GM12878 (cell line): ENCODE measurements at regions not wholly inside any gene's neighbourhood (a gene's known extent, or its start where the extent isn't known, plus 50 kb on each side); places are given as distances from the start of the nearest gene placed in this dataset.

ENCODE experiments used
- ATAC-seq: fragments of 200-7000 bp; cut with Tn5 transposase; 3 replicates; pipeline ENCODE4 v1.9.1; 2020; ENCODE audit warnings: mild to moderate bottlenecking, moderate library complexity
- BruUV-seq: library from RNA; stranded (reverse); fragments of 400-500 nt; replicated peaks from 2 replicates; lab custom pipeline; 2021; lab: Mats Ljungman, UMichigan
- CTCF ChIA-PET: fragments of 300-600 bp; sonication (Branson Sonifier 250); formaldehyde crosslinking; extraction: SDS; loops from one replicate; lab custom pipeline; 2021; ENCODE audit warnings: inconsistent platforms; lab: Yijun Ruan, JAX
- POLR2A ChIA-PET: fragments of 350-600 bp; formaldehyde crosslinking; extraction: SDS; loops from one replicate; lab custom pipeline; 2021; ENCODE audit warnings: inconsistent platforms; lab: Charles Lee
- RAD21 ChIA-PET: fragments of 300-600 bp; sonication (Branson Sonifier 250); formaldehyde crosslinking; loops from one replicate; lab custom pipeline; 2023; ENCODE audit warnings: antibody characterized with exemption; ENCODE audit not compliant: unreplicated experiment; lab: Charles Lee
- SMC1A ChIA-PET: fragments of 300-600 bp; sonication (Branson Sonifier 250); formaldehyde crosslinking; loops from one replicate; lab custom pipeline; 2023; ENCODE audit not compliant: unreplicated experiment, uncharacterized antibody; lab: Charles Lee
- DNase-seq: peaks from one replicate; pipeline ENCODE4 v3.0.0-alpha.2; 2011; ENCODE audit warnings: low read depth, low spot score
- FAIRE-seq: peaks from 3 replicates; lab custom pipeline; 2011; peaks lifted over from hg19 to GRCh38; lab: Jason Lieb, UNC
- H2AFZ ChIP-seq: 2 replicates; pipeline ENCODE4 v1.6.0; 2011; ENCODE audit warnings: low read depth, low read length, control low read depth; ENCODE audit not compliant: control insufficient read depth
- H3K27ac ChIP-seq: 2 replicates; pipeline ENCODE4 v1.5.1; 2011; ENCODE audit warnings: control low read depth; ENCODE audit not compliant: control insufficient read depth, insufficient read depth
- H3K27me3 ChIP-seq, 2 experiments: replicated peaks in 1 of 2; 2 replicates each; pipeline versions ENCODE4 v1.6.0 to v1.6.1; 2011; ENCODE audit warnings: low read length in 1 of 2; ENCODE audit not compliant: control insufficient read depth in 2 of 2, insufficient read depth in 2 of 2
- H3K36me3 ChIP-seq, 2 experiments: 2 replicates each; pipeline ENCODE4 v1.5.1; 2011; ENCODE audit warnings: low read length in 1 of 2; ENCODE audit not compliant: control insufficient read depth in 2 of 2, insufficient read depth in 2 of 2
- H3K4me1 ChIP-seq: 2 replicates; pipeline ENCODE4 v1.6.1; 2011; ENCODE audit warnings: mild to moderate bottlenecking, low read length, moderate library complexity, mixed read lengths; ENCODE audit not compliant: control insufficient read depth, insufficient read depth
- H3K4me2 ChIP-seq: 2 replicates; pipeline ENCODE4 v1.6.0; 2011; ENCODE audit warnings: control low read depth; ENCODE audit not compliant: control insufficient read depth, insufficient read depth
- H3K4me3 ChIP-seq: fragments of 200-600 bp; sonication (generic); 2 replicates; pipeline ENCODE4 v1.5.1; 2016
- H3K79me2 ChIP-seq: 2 replicates; pipeline ENCODE4 v1.6.0; 2011; ENCODE audit warnings: low read length; ENCODE audit not compliant: control insufficient read depth, insufficient read depth
- H3K9ac ChIP-seq: 2 replicates; pipeline ENCODE4 v1.8.0; 2011; ENCODE audit warnings: low read length, control low read depth, mixed read lengths; ENCODE audit not compliant: control insufficient read depth, insufficient read depth
- H3K9me3 ChIP-seq: replicated peaks from 3 replicates; pipeline ENCODE4 v1.5.1; 2011; ENCODE audit warnings: mild to moderate bottlenecking, low read length; ENCODE audit not compliant: control insufficient read depth, insufficient read depth
- H4K20me1 ChIP-seq: 2 replicates; pipeline ENCODE4 v1.6.0; 2011; ENCODE audit not compliant: control insufficient read depth, insufficient read depth
- ATF7 ChIP-seq: fragments of 450-650 bp; IDR thresholded peaks from 2 replicates; pipeline ENCODE4 v1.6.1; 2016; ENCODE audit warnings: low read depth, mild to moderate bottlenecking
- CBX3 ChIP-seq: fragments of 200-600 bp; sonication (generic); IDR thresholded peaks from 2 replicates; pipeline ENCODE4 v1.6.1; 2016; ENCODE audit warnings: low read depth, borderline replicate concordance
- IKZF1 ChIP-seq: fragments of 450-650 bp; conservative IDR thresholded peaks from 2 replicates; pipeline ENCODE4 v1.6.1; 2017; ENCODE audit warnings: antibody characterized with exemption, mild to moderate bottlenecking
- KDM1A ChIP-seq: fragments of 200-600 bp; sonication (generic); IDR thresholded peaks from 2 replicates; pipeline ENCODE4 v1.6.1; 2016; ENCODE audit warnings: borderline replicate concordance
- MEF2A ChIP-seq: IDR thresholded peaks from 2 replicates; pipeline ENCODE4 v1.6.1; 2011; ENCODE audit warnings: low read depth, mild to moderate bottlenecking, low read length, moderate library complexity; ENCODE audit not compliant: insufficient read depth
- MTA3 ChIP-seq: IDR thresholded peaks from 2 replicates; pipeline ENCODE4 v1.6.1; 2012; ENCODE audit warnings: low read length, inconsistent platforms, borderline replicate concordance
- NR2C2 ChIP-seq: IDR thresholded peaks from 2 replicates; pipeline ENCODE4 v1.6.1; 2011; ENCODE audit warnings: borderline replicate concordance, low read depth; ENCODE audit not compliant: control insufficient read depth, insufficient read length
- SRF ChIP-seq, 2 experiments: IDR thresholded peaks; 2 replicates each; pipeline ENCODE4 v1.6.1; 2011; ENCODE audit warnings: low read depth in 2 of 2, low read length in 2 of 2, mild to moderate bottlenecking in 1 of 2, moderate library complexity in 1 of 2
- YY1 ChIP-seq: IDR thresholded peaks from 2 replicates; pipeline ENCODE4 v1.6.1; 2011; ENCODE audit warnings: low read depth, mild to moderate bottlenecking, low read length
- WGBS: methylation state at CpG from one replicate; pipeline ENCODE4 v1.1.6; 2016; ENCODE audit warnings: low lambda C conversion rate; ENCODE audit not compliant: insufficient replicate concordance, insufficient coverage; ENCODE audit errors: missing lambda C conversion rate; 5-methylcytosine and 5-hydroxymethylcytosine counted together
- in situ Hi-C: fragments of 300-500 bp; cut with MboI; formaldehyde crosslinking; loops from 9 replicates; pipeline ENCODE4 v1.14.3; 2018; ENCODE audit warnings: mixed read lengths
- intact Hi-C: fragments of 100-400 bp; cut with micrococcal nuclease; formaldehyde crosslinking; loops from one replicate; pipeline ENCODE4 v1.14.2; 2022; ENCODE audit not compliant: unreplicated experiment
- TF ChIP-seq, protein P1 (sequence below), 3 experiments: IDR thresholded peaks in 2 of 3; conservative IDR thresholded peaks in 1 of 3; 2 replicates each; pipeline ENCODE4 v1.5.1; 2011; ENCODE audit warnings: low read depth in 3 of 3, low read length in 3 of 3, mild to moderate bottlenecking in 3 of 3, control low read depth in 2 of 3, moderate library complexity in 2 of 3, inconsistent platforms in 1 of 3, mixed read lengths in 1 of 3; ENCODE audit not compliant: control insufficient read depth in 2 of 3, insufficient read depth in 1 of 3; ENCODE audit errors: extremely low read depth in 1 of 3
- TF ChIP-seq, protein P2 (sequence below): fragments of 450-650 bp; IDR thresholded peaks from 2 replicates; pipeline ENCODE4 v1.6.1; 2017; ENCODE audit warnings: mild to moderate bottlenecking, moderate library complexity
- TF ChIP-seq, protein P3 (sequence below): IDR thresholded peaks from 2 replicates; pipeline ENCODE4 v1.6.1; 2011; ENCODE audit warnings: mild to moderate bottlenecking, low read depth, low read length, moderate library complexity; ENCODE audit not compliant: insufficient replicate concordance
- TF ChIP-seq, protein P4 (sequence below): IDR thresholded peaks from 2 replicates; pipeline ENCODE4 v1.6.1; 2012; ENCODE audit warnings: mild to moderate bottlenecking, low read depth, low read length

DNA sequence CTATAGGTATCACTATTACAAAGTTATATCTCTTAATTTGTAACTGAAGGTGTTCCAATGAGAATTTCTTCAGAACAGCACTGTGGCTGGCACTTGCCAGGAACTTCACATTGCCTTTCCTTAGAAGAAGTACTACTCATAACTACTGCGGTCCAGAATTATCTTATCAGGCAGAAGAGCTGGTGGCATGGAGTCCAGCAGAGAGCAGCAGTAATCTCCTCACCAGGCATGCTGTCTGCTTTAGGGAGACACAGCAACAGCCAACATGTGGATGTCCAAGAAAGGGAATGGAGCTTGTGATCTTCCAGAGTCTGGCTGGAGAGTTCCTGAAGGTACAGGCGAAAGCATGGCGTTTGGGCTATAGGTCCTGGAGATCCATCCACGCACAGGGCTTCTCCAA, 919.7 kb upstream of the NR2F2 start:
- in situ Hi-C loops = no loop called here
- no TSS peak for BruUV-seq
- TF ChIP-seq SRF (IDR thresholded peaks at IDR 0.05; ENCODE audit: low read depth in 2 of 2, low read length in 2 of 2) = no peak
- TF ChIP-seq, protein P1, sequence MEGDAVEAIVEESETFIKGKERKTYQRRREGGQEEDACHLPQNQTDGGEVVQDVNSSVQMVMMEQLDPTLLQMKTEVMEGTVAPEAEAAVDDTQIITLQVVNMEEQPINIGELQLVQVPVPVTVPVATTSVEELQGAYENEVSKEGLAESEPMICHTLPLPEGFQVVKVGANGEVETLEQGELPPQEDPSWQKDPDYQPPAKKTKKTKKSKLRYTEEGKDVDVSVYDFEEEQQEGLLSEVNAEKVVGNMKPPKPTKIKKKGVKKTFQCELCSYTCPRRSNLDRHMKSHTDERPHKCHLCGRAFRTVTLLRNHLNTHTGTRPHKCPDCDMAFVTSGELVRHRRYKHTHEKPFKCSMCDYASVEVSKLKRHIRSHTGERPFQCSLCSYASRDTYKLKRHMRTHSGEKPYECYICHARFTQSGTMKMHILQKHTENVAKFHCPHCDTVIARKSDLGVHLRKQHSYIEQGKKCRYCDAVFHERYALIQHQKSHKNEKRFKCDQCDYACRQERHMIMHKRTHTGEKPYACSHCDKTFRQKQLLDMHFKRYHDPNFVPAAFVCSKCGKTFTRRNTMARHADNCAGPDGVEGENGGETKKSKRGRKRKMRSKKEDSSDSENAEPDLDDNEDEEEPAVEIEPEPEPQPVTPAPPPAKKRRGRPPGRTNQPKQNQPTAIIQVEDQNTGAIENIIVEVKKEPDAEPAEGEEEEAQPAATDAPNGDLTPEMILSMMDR (IDR thresholded peaks at IDR 0.05 in 2 of 3, conservative IDR thresholded peaks at IDR 0.05 in 1 of 3; ENCODE audit: control insufficient read depth in 2 of 3, extremely low read depth in 1 of 3, insufficient read depth in 1 of 3, low read depth in 3 of 3, low read length in 3 of 3) = no peak
- no peak for TF ChIP-seq IKZF1
- TF ChIP-seq, protein P2, sequence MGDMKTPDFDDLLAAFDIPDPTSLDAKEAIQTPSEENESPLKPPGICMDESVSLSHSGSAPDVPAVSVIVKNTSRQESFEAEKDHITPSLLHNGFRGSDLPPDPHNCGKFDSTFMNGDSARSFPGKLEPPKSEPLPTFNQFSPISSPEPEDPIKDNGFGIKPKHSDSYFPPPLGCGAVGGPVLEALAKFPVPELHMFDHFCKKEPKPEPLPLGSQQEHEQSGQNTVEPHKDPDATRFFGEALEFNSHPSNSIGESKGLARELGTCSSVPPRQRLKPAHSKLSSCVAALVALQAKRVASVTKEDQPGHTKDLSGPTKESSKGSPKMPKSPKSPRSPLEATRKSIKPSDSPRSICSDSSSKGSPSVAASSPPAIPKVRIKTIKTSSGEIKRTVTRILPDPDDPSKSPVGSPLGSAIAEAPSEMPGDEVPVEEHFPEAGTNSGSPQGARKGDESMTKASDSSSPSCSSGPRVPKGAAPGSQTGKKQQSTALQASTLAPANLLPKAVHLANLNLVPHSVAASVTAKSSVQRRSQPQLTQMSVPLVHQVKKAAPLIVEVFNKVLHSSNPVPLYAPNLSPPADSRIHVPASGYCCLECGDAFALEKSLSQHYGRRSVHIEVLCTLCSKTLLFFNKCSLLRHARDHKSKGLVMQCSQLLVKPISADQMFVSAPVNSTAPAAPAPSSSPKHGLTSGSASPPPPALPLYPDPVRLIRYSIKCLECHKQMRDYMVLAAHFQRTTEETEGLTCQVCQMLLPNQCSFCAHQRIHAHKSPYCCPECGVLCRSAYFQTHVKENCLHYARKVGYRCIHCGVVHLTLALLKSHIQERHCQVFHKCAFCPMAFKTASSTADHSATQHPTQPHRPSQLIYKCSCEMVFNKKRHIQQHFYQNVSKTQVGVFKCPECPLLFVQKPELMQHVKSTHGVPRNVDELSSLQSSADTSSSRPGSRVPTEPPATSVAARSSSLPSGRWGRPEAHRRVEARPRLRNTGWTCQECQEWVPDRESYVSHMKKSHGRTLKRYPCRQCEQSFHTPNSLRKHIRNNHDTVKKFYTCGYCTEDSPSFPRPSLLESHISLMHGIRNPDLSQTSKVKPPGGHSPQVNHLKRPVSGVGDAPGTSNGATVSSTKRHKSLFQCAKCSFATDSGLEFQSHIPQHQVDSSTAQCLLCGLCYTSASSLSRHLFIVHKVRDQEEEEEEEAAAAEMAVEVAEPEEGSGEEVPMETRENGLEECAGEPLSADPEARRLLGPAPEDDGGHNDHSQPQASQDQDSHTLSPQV = no peak
- TF ChIP-seq, protein P3, sequence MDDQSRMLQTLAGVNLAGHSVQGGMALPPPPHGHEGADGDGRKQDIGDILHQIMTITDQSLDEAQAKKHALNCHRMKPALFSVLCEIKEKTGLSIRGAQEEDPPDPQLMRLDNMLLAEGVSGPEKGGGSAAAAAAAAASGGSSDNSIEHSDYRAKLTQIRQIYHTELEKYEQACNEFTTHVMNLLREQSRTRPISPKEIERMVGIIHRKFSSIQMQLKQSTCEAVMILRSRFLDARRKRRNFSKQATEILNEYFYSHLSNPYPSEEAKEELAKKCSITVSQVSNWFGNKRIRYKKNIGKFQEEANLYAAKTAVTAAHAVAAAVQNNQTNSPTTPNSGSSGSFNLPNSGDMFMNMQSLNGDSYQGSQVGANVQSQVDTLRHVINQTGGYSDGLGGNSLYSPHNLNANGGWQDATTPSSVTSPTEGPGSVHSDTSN = no peak
- no peak for TF ChIP-seq KDM1A
- no peak for TF ChIP-seq ATF7
- TF ChIP-seq MEF2A = no peak
- TF ChIP-seq MTA3 = no peak
- no peak for TF ChIP-seq CBX3
- TF ChIP-seq, protein P4, sequence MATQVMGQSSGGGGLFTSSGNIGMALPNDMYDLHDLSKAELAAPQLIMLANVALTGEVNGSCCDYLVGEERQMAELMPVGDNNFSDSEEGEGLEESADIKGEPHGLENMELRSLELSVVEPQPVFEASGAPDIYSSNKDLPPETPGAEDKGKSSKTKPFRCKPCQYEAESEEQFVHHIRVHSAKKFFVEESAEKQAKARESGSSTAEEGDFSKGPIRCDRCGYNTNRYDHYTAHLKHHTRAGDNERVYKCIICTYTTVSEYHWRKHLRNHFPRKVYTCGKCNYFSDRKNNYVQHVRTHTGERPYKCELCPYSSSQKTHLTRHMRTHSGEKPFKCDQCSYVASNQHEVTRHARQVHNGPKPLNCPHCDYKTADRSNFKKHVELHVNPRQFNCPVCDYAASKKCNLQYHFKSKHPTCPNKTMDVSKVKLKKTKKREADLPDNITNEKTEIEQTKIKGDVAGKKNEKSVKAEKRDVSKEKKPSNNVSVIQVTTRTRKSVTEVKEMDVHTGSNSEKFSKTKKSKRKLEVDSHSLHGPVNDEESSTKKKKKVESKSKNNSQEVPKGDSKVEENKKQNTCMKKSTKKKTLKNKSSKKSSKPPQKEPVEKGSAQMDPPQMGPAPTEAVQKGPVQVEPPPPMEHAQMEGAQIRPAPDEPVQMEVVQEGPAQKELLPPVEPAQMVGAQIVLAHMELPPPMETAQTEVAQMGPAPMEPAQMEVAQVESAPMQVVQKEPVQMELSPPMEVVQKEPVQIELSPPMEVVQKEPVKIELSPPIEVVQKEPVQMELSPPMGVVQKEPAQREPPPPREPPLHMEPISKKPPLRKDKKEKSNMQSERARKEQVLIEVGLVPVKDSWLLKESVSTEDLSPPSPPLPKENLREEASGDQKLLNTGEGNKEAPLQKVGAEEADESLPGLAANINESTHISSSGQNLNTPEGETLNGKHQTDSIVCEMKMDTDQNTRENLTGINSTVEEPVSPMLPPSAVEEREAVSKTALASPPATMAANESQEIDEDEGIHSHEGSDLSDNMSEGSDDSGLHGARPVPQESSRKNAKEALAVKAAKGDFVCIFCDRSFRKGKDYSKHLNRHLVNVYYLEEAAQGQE = no peak
- no peak for TF ChIP-seq YY1
- TF ChIP-seq NR2C2 = no peak

More for the DNA sequence above, 919.7 kb upstream of the NR2F2 start:
- H3K4me3 ChIP-seq = no peak overlapping the region
- H3K4me1 ChIP-seq = no peaks in the 10 kb centered on the region
- H4K20me1 ChIP-seq = no peaks in the 10 kb centered on the region
- CTCF ChIA-PET = no interaction called here
- no peaks in the 10 kb centered on the region for H3K79me2 ChIP-seq
- intact Hi-C loops = no loop called here
- RAD21 ChIA-PET = interaction anchor here (0.6 kb wide), 1 partner anchor 59 kb away, joined by 3 read pairs; no protein-coding TSS in a partner anchor
- FAIRE-seq (no peak), DNase-seq (no peak), ATAC-seq (no peak)
- H3K9me3 ChIP-seq = no peaks in the 10 kb centered on the region
- no peaks in the 10 kb centered on the region for H3K36me3 ChIP-seq
- WGBS = 6% methylated on average over 4 of the region's 4 CpGs
- SMC1A ChIA-PET = interaction anchor here (1.4 to 1.5 kb wide), 2 partner anchors 57 to 216 kb away, joined by 3 to 4 read pairs; no protein-coding TSS in a partner anchor
- POLR2A ChIA-PET = interaction anchor here (0.6 kb wide), 1 partner anchor 46 kb away, joined by 4 read pairs; no protein-coding TSS in a partner anchor
- no peak overlapping the region for H2AFZ ChIP-seq
- H3K4me2 ChIP-seq = no peak overlapping the region
- H3K9ac ChIP-seq = no peak overlapping the region
- no peak overlapping the region for H3K27ac ChIP-seq
- H3K27me3 ChIP-seq = no peaks in the 10 kb centered on the region
